ENCODE measurements at regions not wholly inside any gene's neighbourhood (a gene's known extent, or its start where the extent isn't known, plus 50 kb on each side); places are given as distances from the start of the nearest gene placed in this dataset.

DNA sequence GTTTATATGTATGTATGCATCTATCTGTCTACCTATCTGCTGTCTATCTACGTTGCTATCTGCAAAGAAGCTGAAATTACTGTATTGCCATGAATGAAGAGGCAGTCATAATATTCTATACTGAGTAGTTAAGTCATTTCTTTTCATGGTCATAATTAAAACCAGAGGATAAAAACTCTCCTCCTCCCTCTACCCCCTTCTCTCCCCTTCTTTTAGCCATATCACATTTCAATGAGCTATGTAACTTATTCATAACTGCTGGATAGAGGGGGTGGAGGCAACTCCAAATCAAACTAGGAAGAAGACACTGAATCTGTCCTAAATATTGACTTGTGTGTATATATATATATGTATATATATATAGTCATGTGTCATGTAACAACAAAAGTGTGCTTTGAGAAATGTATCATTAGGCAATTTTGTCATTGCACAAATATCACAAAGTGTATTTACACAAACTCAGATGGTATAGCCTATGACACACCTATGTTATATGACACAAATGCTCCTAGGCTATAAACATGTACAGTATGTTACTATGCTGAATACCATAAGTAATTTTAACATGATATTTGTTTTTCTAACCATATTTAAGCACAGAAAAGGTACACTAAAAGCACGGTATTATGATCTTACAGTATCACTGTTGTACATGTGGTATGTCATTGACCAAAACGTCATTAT, 229.7 kb upstream of the KCNMB2 start:
- Histone ChIP-seq H3K79me2 (ENCODE audit: control insufficient read depth, insufficient read depth, low read length) (no peaks in the 10 kb centered on the region), H3K9me3 (replicated peaks; ENCODE audit: control insufficient read depth, insufficient read depth, low read length) (no peaks in the 10 kb centered on the region), H3K27ac (ENCODE audit: insufficient read depth, low read depth, low read length) (no peak overlapping the region), H4K20me1 (replicated peaks; ENCODE audit: control insufficient read depth, extremely low read depth, insufficient read depth, low read length) (no peaks in the 10 kb centered on the region), H3K36me3 (ENCODE audit: control insufficient read depth in 2 of 2, extremely low read depth in 1 of 2, insufficient read depth in 2 of 2, low read length in 2 of 2) (no peaks in the 10 kb centered on the region), H3K9ac (replicated peaks; ENCODE audit: extremely low read depth, insufficient read depth, low read length) (no peak overlapping the region), H3K27me3 (ENCODE audit: control insufficient read depth in 2 of 2, insufficient read depth in 2 of 2, low read length in 2 of 2) (no peaks in the 10 kb centered on the region), H2AFZ (ENCODE audit: low read depth, low read length) (no peak overlapping the region), H3K4me1 (ENCODE audit: control insufficient read depth, extremely low read depth, insufficient read depth, low read length) (peaks cover 4% of the 10 kb centered on the region), H3K4me2 (ENCODE audit: insufficient read depth, low read length) (no peak overlapping the region), H3K4me3 (replicated peaks in 1 of 3; ENCODE audit: insufficient read depth in 1 of 3, low read depth in 1 of 3, low read length in 3 of 3) (no peak overlapping the region), H3K9me1 (replicated peaks; ENCODE audit: control insufficient read depth, extremely low read depth, insufficient read depth, low read length) (no peaks in the 10 kb centered on the region)
- TF ChIP-seq, protein P1, sequence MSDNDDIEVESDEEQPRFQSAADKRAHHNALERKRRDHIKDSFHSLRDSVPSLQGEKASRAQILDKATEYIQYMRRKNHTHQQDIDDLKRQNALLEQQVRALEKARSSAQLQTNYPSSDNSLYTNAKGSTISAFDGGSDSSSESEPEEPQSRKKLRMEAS (IDR thresholded peaks at IDR 0.05; ENCODE audit: insufficient read depth, insufficient read length): no peak
- TF ChIP-seq, protein P2, sequence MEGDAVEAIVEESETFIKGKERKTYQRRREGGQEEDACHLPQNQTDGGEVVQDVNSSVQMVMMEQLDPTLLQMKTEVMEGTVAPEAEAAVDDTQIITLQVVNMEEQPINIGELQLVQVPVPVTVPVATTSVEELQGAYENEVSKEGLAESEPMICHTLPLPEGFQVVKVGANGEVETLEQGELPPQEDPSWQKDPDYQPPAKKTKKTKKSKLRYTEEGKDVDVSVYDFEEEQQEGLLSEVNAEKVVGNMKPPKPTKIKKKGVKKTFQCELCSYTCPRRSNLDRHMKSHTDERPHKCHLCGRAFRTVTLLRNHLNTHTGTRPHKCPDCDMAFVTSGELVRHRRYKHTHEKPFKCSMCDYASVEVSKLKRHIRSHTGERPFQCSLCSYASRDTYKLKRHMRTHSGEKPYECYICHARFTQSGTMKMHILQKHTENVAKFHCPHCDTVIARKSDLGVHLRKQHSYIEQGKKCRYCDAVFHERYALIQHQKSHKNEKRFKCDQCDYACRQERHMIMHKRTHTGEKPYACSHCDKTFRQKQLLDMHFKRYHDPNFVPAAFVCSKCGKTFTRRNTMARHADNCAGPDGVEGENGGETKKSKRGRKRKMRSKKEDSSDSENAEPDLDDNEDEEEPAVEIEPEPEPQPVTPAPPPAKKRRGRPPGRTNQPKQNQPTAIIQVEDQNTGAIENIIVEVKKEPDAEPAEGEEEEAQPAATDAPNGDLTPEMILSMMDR (IDR thresholded peaks at IDR 0.05; ENCODE audit: extremely low read depth in 1 of 2, insufficient read depth in 1 of 2, low read depth in 1 of 2, low read length in 2 of 2): no peak
- TF ChIP-seq MYC (IDR thresholded peaks at IDR 0.05; ENCODE audit: low read depth, low read length) (no peak), JUN (IDR thresholded peaks at IDR 0.05; ENCODE audit: borderline replicate concordance, insufficient read depth, insufficient read length, low read depth) (no peak), EZH2 (IDR thresholded peaks at IDR 0.05; ENCODE audit: borderline replicate concordance, low read depth, low read length, severe bottlenecking) (no peak), GATA2 (IDR thresholded peaks at IDR 0.05; ENCODE audit: insufficient read depth, insufficient read length, low read depth, low read length) (no peak), FOS (IDR thresholded peaks at IDR 0.05; ENCODE audit: borderline replicate concordance, insufficient read depth, low read length) (no peak), POLR2A (IDR thresholded peaks at IDR 0.05; ENCODE audit: low read depth, low read length) (no peak), POLR2AphosphoS5 (IDR thresholded peaks at IDR 0.05; ENCODE audit: insufficient read depth, low read depth, low read length) (no peak)
- FAIRE-seq (no peak), DNase-seq (ENCODE audit: low read depth, low spot score) (no peak)
- intact Hi-C loops (cut with micrococcal nuclease) (no loop called here), dilution Hi-C loops (cut with MboI; ENCODE audit: extremely low pct_ligation_motif_present, low sequenced_read_pairs) (no loop called here)
- CTCF ChIA-PET: no interaction called here
- BruUV-seq (replicated peaks): no TSS peak
- POLR2A ChIA-PET: no interaction called here
